Lung (tissue), 11 donors: ENCODE measurements at regions not wholly inside any gene's neighbourhood (a gene's known extent, or its start where the extent isn't known, plus 50 kb on each side); places are given as distances from the start of the nearest gene placed in this dataset.

Experiments
- ATAC-seq: fragments of 200-7000 bp; cut with Tn5 transposase; one replicate; pipeline ENCODE4 v1.9.1; 2020; ENCODE audit warnings: moderate number of reproducible peaks; ENCODE audit not compliant: insufficient read depth, low FRiP score
- DNase-seq, 3 donors: peaks; one replicate each; pipeline ENCODE4 v3.0.0-alpha.2; 2013 to 2017
- H3K27ac ChIP-seq, 2 donors: one replicate each; pipeline ENCODE4 v1.5.1; 2013; ENCODE audit warnings: mild to moderate bottlenecking in 2 of 2, moderate library complexity in 2 of 2, control low read depth in 1 of 2, inconsistent platforms in 1 of 2, low read depth in 1 of 2, low read length in 1 of 2
- H3K27me3 ChIP-seq, 3 donors: one replicate each; pipeline ENCODE4 v1.5.1; 2013; ENCODE audit warnings: low read length in 2 of 3; ENCODE audit not compliant: control insufficient read depth in 3 of 3, insufficient read depth in 3 of 3
- H3K36me3 ChIP-seq, 4 donors: one replicate each; pipeline ENCODE4 v1.5.1; 2013; ENCODE audit warnings: low read length in 4 of 4, mild to moderate bottlenecking in 1 of 4, moderate library complexity in 1 of 4; ENCODE audit not compliant: control insufficient read depth in 4 of 4, insufficient read depth in 4 of 4
- H3K4me1 ChIP-seq, 5 donors: one replicate each; pipeline ENCODE4 v1.5.1; 2013; ENCODE audit warnings: low read length in 5 of 5, mild to moderate bottlenecking in 2 of 5, moderate library complexity in 1 of 5; ENCODE audit not compliant: control insufficient read depth in 5 of 5, insufficient read depth in 5 of 5
- H3K4me3 ChIP-seq: one replicate; pipeline ENCODE4 v1.5.1; 2013; ENCODE audit warnings: mild to moderate bottlenecking, control low read depth, moderate library complexity
- H3K9ac ChIP-seq, 2 donors: one replicate each; pipeline ENCODE4 v1.5.1; 2013; ENCODE audit warnings: low read length in 2 of 2, control low read depth in 1 of 2; ENCODE audit not compliant: insufficient read depth in 1 of 2
- H3K9me3 ChIP-seq, 4 donors: one replicate each; pipeline ENCODE4 v1.5.1; 2013; ENCODE audit warnings: low read length in 3 of 4, mild to moderate bottlenecking in 1 of 4, moderate library complexity in 1 of 4; ENCODE audit not compliant: control insufficient read depth in 4 of 4, insufficient read depth in 3 of 4
- CTCF ChIP-seq: IDR thresholded peaks from 2 replicates; pipeline ENCODE4 v1.5.1; 2012; ENCODE audit warnings: mild to moderate bottlenecking; ENCODE audit errors: control extremely low read depth, extremely low read depth
- WGBS, 2 donors: extraction: QIAGEN DNeasy Blood & Tissue Kit; methylation state at CpG; one replicate each; pipeline ENCODE4 v1.1.7; 2013; 5-methylcytosine and 5-hydroxymethylcytosine counted together
- donor health status: control.
- donor health status: control.
- donor health status: Bipolar disorder and iron deficiency.
- donor health status: healthy.
- donor health status: DM: yes; HTN: yes; CAD: no.

DNA sequence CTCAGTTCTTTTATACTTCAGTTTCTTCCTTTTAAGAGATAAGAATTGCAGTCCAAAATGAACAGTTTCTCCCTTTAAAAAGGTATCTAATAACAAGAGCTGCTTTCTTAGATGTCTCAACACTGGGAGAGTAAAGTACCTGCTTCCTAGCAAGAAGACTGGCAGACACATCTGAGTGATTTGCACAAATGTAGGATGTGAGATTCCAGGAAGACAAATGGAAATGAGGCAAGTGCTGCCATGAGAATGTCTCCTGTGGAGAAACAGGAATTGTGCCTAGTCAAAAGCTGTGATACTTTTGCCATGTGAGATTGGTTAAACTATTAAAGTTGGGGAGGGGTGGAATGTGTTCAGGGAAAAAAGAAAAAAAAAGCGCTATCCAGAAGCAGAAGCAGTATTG is 159.1 kb downstream of the HTR1A start:
- no peak overlapping the region for H3K4me3 ChIP-seq
- DNase-seq (no peak), ATAC-seq (no peak)
- TF ChIP-seq CTCF = no peak
- no peaks in the 10 kb centered on the region for H3K4me1 ChIP-seq
- no peaks in the 10 kb centered on the region for H3K27me3 ChIP-seq
- peaks cover 0 to 3% (median 0%) of the 10 kb centered on the region in 4 donors for H3K9me3 ChIP-seq
- WGBS, 2 donors = 79 to 86% methylated on average over 1 of the region's 1 CpG
- H3K9ac ChIP-seq = no peak overlapping the region
- no peaks in the 10 kb centered on the region for H3K36me3 ChIP-seq
- H3K27ac ChIP-seq = no peak overlapping the region

- Histone ChIP-seq H3K27ac (no peak overlapping the region), H3K27me3 (no peaks in the 10 kb centered on the region), H3K9ac (no peak overlapping the region), H3K4me1 (no peaks in the 10 kb centered on the region), H3K36me3 (no peaks in the 10 kb centered on the region), H3K9me3 (peaks cover 0 to 11% (median 7%) of the 10 kb centered on the region in 4 donors), H3K4me3 (no peak overlapping the region)
- DNase-seq = no peak
- no peak for TF ChIP-seq CTCF
- ATAC-seq = no peak
- WGBS, 2 donors = 71 to 83% methylated on average over 2 of the region's 2 CpGs
These were observed 167.3 kb downstream of the HTR1A start for GRCh38 chr5:63794979-63795378.

DNA sequence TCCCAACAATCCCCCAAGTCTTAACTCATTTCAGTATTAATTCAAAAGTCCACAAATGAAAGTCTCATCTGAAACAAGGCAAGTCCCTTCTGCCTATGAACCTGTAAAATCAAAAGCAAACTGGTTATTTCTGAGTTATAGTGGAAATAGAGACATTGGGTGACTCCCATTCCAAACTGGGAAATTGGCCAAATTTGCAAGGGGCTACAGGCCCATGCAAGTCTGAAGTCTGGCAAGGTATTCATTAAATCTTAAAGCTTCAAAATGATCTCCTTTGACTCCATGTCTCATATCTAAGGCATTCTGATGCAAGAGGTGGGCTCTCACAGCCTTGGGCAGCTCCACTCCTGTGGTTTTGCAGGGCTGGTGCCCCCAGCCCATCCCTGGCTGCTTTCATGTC is 167.9 kb downstream of the HTR1A start:
- H3K27me3 ChIP-seq = no peaks in the 10 kb centered on the region
- TF ChIP-seq CTCF = no peak
- no peak for ATAC-seq
- H3K27ac ChIP-seq = no peak overlapping the region
- H3K9me3 ChIP-seq = peaks cover 0 to 11% (median 5%) of the 10 kb centered on the region in 4 donors
- H3K4me3 ChIP-seq = no peak overlapping the region
- no peaks in the 10 kb centered on the region for H3K4me1 ChIP-seq
- DNase-seq = no peak
- H3K9ac ChIP-seq = no peak overlapping the region
- no peaks in the 10 kb centered on the region for H3K36me3 ChIP-seq

- H3K27me3 ChIP-seq = no peaks in the 10 kb centered on the region
- no peak overlapping the region for H3K9ac ChIP-seq
- no peak overlapping the region for H3K4me3 ChIP-seq
- TF ChIP-seq CTCF = no peak
- 97% methylated on average over 1 of the region's 1 CpG for WGBS, 2 donors
- no peaks in the 10 kb centered on the region for H3K36me3 ChIP-seq
- H3K9me3 ChIP-seq = no peaks in the 10 kb centered on the region
- DNase-seq (no peak), ATAC-seq (no peak)
- H3K4me1 ChIP-seq = no peaks in the 10 kb centered on the region
- no peak overlapping the region for H3K27ac ChIP-seq
These were observed 187.3 kb downstream of the HTR1A start for GRCh38 chr5:63774939-63775338.
